H9 (cell line): ENCODE measurements at regions not wholly inside any gene's neighbourhood (a gene's known extent, or its start where the extent isn't known, plus 50 kb on each side); places are given as distances from the start of the nearest gene placed in this dataset.

Experiments
- DNase-seq: peaks from one replicate; pipeline ENCODE4 v3.0.0-alpha.2; 2017
- H2AFZ ChIP-seq: one replicate; pipeline ENCODE4 v1.6.1; 2013; ENCODE audit warnings: mild to moderate bottlenecking, low read length, control low read depth, moderate library complexity
- H2AK5ac ChIP-seq: 2 replicates; pipeline ENCODE4 v1.6.1; 2013; ENCODE audit warnings: low read length, control low read depth, mixed read lengths; ENCODE audit not compliant: insufficient read length
- H2BK120ac ChIP-seq: one replicate; pipeline ENCODE4 v1.6.1; 2013; ENCODE audit warnings: low read depth, mild to moderate bottlenecking, low read length, control low read depth, inconsistent platforms; ENCODE audit not compliant: poor library complexity, severe bottlenecking
- H2BK12ac ChIP-seq: 2 replicates; pipeline ENCODE4 v1.6.1; 2013; ENCODE audit warnings: low read length, control low read depth, mixed read lengths, low read depth; ENCODE audit not compliant: insufficient read length
- H2BK15ac ChIP-seq: 2 replicates; pipeline ENCODE4 v1.6.1; 2013; ENCODE audit warnings: low read depth, low read length, control low read depth
- H2BK20ac ChIP-seq: one replicate; pipeline ENCODE4 v1.6.1; 2013; ENCODE audit warnings: low read depth, mild to moderate bottlenecking, low read length, control low read depth, inconsistent platforms; ENCODE audit not compliant: poor library complexity, severe bottlenecking
- H2BK5ac ChIP-seq: 2 replicates; pipeline ENCODE4 v1.6.1; 2013; ENCODE audit warnings: low read length, control low read depth, mixed read lengths; ENCODE audit not compliant: insufficient read length
- H3K14ac ChIP-seq: 2 replicates; pipeline ENCODE4 v1.6.1; 2013; ENCODE audit warnings: low read length, control low read depth; ENCODE audit not compliant: insufficient read depth
- H3K18ac ChIP-seq: 2 replicates; pipeline ENCODE4 v1.6.1; 2013; ENCODE audit warnings: low read depth, mild to moderate bottlenecking, mixed read lengths, low read length, control low read depth; ENCODE audit not compliant: insufficient read length
- H3K23ac ChIP-seq: 2 replicates; pipeline ENCODE4 v1.6.1; 2013; ENCODE audit warnings: low read length, control low read depth, mixed read lengths, low read depth; ENCODE audit not compliant: insufficient read length
- H3K23me2 ChIP-seq: 2 replicates; pipeline ENCODE4 v1.6.1; 2013; ENCODE audit warnings: low read depth, mild to moderate bottlenecking, mixed read lengths, low read length, control low read depth; ENCODE audit not compliant: insufficient read length, poor library complexity, severe bottlenecking
- H3K27ac ChIP-seq: 2 replicates; pipeline ENCODE4 v1.5.1; 2013; ENCODE audit warnings: low read length, control low read depth, mixed read lengths, low read depth; ENCODE audit not compliant: insufficient read length
- H3K27me3 ChIP-seq: 2 replicates; pipeline ENCODE4 v1.6.1; 2013; ENCODE audit warnings: low read length, control low read depth, inconsistent platforms; ENCODE audit not compliant: insufficient read depth
- H3K4ac ChIP-seq: 2 replicates; pipeline ENCODE4 v1.6.1; 2013; ENCODE audit warnings: low read depth, mild to moderate bottlenecking, control low read depth, inconsistent platforms, low read length, moderate library complexity
- H3K4me1 ChIP-seq: 2 replicates; pipeline ENCODE4 v1.6.1; 2013; ENCODE audit warnings: low read length, control low read depth, inconsistent platforms; ENCODE audit not compliant: insufficient read depth
- H3K4me2 ChIP-seq: 2 replicates; pipeline ENCODE4 v1.6.1; 2013; ENCODE audit warnings: low read length, control low read depth, mixed read lengths; ENCODE audit not compliant: insufficient read length, insufficient read depth
- H3K56ac ChIP-seq: 2 replicates; pipeline ENCODE4 v1.6.1; 2013; ENCODE audit warnings: low read depth, mild to moderate bottlenecking, mixed read lengths, low read length, control low read depth; ENCODE audit not compliant: insufficient read length
- H3K79me1 ChIP-seq: 2 replicates; pipeline ENCODE4 v1.6.1; 2013; ENCODE audit warnings: low read depth, mild to moderate bottlenecking, moderate library complexity, low read length, control low read depth, inconsistent platforms; ENCODE audit not compliant: insufficient read depth, poor library complexity, severe bottlenecking
- H3K79me2 ChIP-seq: 2 replicates; pipeline ENCODE4 v1.6.1; 2013; ENCODE audit warnings: low read length, control low read depth, inconsistent platforms; ENCODE audit not compliant: insufficient read depth
- H3K9ac ChIP-seq: 2 replicates; pipeline ENCODE4 v1.6.1; 2013; ENCODE audit warnings: low read length, control low read depth, mixed read lengths; ENCODE audit not compliant: insufficient read length; ENCODE audit errors: extremely low read depth
- H3K9me3 ChIP-seq: one replicate; pipeline ENCODE4 v1.6.1; 2013; ENCODE audit warnings: low read depth, low read length, inconsistent platforms; ENCODE audit not compliant: control insufficient read depth
- H3T11ph ChIP-seq: one replicate; pipeline ENCODE4 v1.6.1; 2013; ENCODE audit warnings: mild to moderate bottlenecking, low read length, control low read depth, inconsistent platforms
- H4K20me1 ChIP-seq: one replicate; pipeline ENCODE4 v1.6.1; 2013; ENCODE audit not compliant: control insufficient read depth, insufficient read length, insufficient read depth
- H4K5ac ChIP-seq: 2 replicates; pipeline ENCODE4 v1.6.1; 2013; ENCODE audit warnings: low read depth, mild to moderate bottlenecking, mixed read lengths, low read length, control low read depth; ENCODE audit not compliant: insufficient read length
- H4K8ac ChIP-seq: replicated peaks from 2 replicates; pipeline ENCODE4 v1.6.1; 2013; ENCODE audit warnings: low read length, control low read depth, mixed read lengths, low read depth; ENCODE audit not compliant: insufficient read length
- H4K91ac ChIP-seq: 2 replicates; pipeline ENCODE4 v1.6.1; 2013; ENCODE audit warnings: low read depth, mild to moderate bottlenecking, moderate library complexity, mixed read lengths, low read length, control low read depth; ENCODE audit not compliant: insufficient read length
- H3K27ac Mint-ChIP-seq, 3 experiments: 2 replicates in 2 of 3; 3 replicates in 1 of 3; pipeline ENCODE4 v1.8.0; 2020 to 2021; ENCODE audit warnings: mixed read lengths in 3 of 3, mild to moderate bottlenecking in 1 of 3, moderate library complexity in 1 of 3
- H3K27me3 Mint-ChIP-seq: 2 replicates; pipeline ENCODE4 v1.8.0; 2021; ENCODE audit warnings: low read depth, mild to moderate bottlenecking, moderate library complexity, mixed read lengths
- H3K36me3 Mint-ChIP-seq, 3 experiments: 2 replicates in 2 of 3; 3 replicates in 1 of 3; pipeline ENCODE4 v1.8.0; 2020 to 2021; ENCODE audit warnings: low read depth in 3 of 3, mixed read lengths in 3 of 3; ENCODE audit not compliant: insufficient read depth in 1 of 3
- H3K4me1 Mint-ChIP-seq, 2 experiments: 2 replicates each; pipeline ENCODE4 v1.8.0; 2020; ENCODE audit warnings: mixed read lengths in 2 of 2
- H3K4me3 Mint-ChIP-seq, 2 experiments: 2 replicates in 1 of 2; 3 replicates in 1 of 2; pipeline ENCODE4 v1.8.0; 2020 to 2021; ENCODE audit warnings: mild to moderate bottlenecking in 2 of 2, mixed read lengths in 2 of 2, moderate library complexity in 1 of 2
- H3K9me3 Mint-ChIP-seq, 2 experiments: 2 replicates in 1 of 2; 3 replicates in 1 of 2; pipeline ENCODE4 v1.8.0; 2020; ENCODE audit warnings: mild to moderate bottlenecking in 2 of 2, mixed read lengths in 2 of 2, moderate library complexity in 1 of 2
- CTCF ChIP-seq: fragments of 200-600 bp; sonication (generic); conservative IDR thresholded peaks from 3 replicates; pipeline ENCODE4 v1.8.0; 2021; ENCODE audit warnings: antibody characterized with exemption, mild to moderate bottlenecking
- whole genome bisulfite sequencing: extraction: QIAGEN DNeasy Blood & Tissue Kit; methylation state at CpG from one replicate; pipeline ENCODE4 v1.1.7; 2013; ENCODE audit warnings: missing lambda C conversion rate, low lambda C conversion rate, mixed read lengths; ENCODE audit not compliant: insufficient read length; ENCODE audit errors: extremely low coverage; 5-methylcytosine and 5-hydroxymethylcytosine counted together

- Histone ChIP-seq H3K79me1 (no peaks in the 10 kb centered on the region), H3K4ac (no peak overlapping the region), H4K8ac (no peak overlapping the region), H3K4me2 (no peak overlapping the region), H3K27ac (no peak overlapping the region), H3K23me2 (no peaks in the 10 kb centered on the region), H2AK5ac (no peak overlapping the region), H3K9ac (no peak overlapping the region), H3K4me1 (no peaks in the 10 kb centered on the region), H2BK15ac (no peak overlapping the region), H4K20me1 (no peaks in the 10 kb centered on the region), H2BK12ac (no peak overlapping the region), H3K56ac (no peak overlapping the region), H3K14ac (no peak overlapping the region), H4K91ac (no peak overlapping the region), H2BK5ac (no peak overlapping the region), H3K18ac (no peak overlapping the region), H3K9me3 (no peaks in the 10 kb centered on the region), H3K27me3 (no peaks in the 10 kb centered on the region), H3T11ph (no peak overlapping the region), H2BK20ac (no peak overlapping the region), H2AFZ (no peak overlapping the region), H3K79me2 (no peaks in the 10 kb centered on the region), H2BK120ac (no peak overlapping the region), H3K23ac (no peak overlapping the region), H4K5ac (no peak overlapping the region)
- TF ChIP-seq CTCF = no peak
- DNase-seq = no peak
- Mint-ChIP-seq H3K27ac (no peak overlapping the region), H3K36me3 (no peaks in the 10 kb centered on the region), H3K4me1 (peaks cover 0 to 9% of the 10 kb centered on the region in 2 experiments; a peak in 2 of 4 replicates), H3K9me3 (no peaks in the 10 kb centered on the region), H3K4me3 (no peak overlapping the region), H3K27me3 (peaks cover 19% of the 10 kb centered on the region)
- no CpG with 5 or more reads among the region's 8 CpGs for WGBS
Observed at GRCh38 chr7:156456032-156456431, 184.5 kb upstream of the RNF32 start.
